OCI-LY3 (cell line): ENCODE measurements at regions not wholly inside any gene's neighbourhood (a gene's known extent, or its start where the extent isn't known, plus 50 kb on each side); places are given as distances from the start of the nearest gene placed in this dataset.

Experiments used
- EZH2phosphoT487 ChIP-seq: fragments of 200-600 bp; shearing (Covaris generic); IDR thresholded peaks from 2 replicates; pipeline ENCODE4 v1.6.1; 2018; ENCODE audit warnings: antibody characterized with exemption, mixed run types, low read depth
- TF ChIP-seq, protein P1 (sequence below): fragments of 200-600, 300-600 bp; sonication (generic); IDR thresholded peaks from 2 replicates; pipeline ENCODE4 v1.5.1; 2014; ENCODE audit warnings: antibody characterized with exemption, low read length, low read depth

GRCh38 chr5:124185716-124186115 lies 560.7 kb downstream of the ZNF608 start:
- TF ChIP-seq, protein P1, sequence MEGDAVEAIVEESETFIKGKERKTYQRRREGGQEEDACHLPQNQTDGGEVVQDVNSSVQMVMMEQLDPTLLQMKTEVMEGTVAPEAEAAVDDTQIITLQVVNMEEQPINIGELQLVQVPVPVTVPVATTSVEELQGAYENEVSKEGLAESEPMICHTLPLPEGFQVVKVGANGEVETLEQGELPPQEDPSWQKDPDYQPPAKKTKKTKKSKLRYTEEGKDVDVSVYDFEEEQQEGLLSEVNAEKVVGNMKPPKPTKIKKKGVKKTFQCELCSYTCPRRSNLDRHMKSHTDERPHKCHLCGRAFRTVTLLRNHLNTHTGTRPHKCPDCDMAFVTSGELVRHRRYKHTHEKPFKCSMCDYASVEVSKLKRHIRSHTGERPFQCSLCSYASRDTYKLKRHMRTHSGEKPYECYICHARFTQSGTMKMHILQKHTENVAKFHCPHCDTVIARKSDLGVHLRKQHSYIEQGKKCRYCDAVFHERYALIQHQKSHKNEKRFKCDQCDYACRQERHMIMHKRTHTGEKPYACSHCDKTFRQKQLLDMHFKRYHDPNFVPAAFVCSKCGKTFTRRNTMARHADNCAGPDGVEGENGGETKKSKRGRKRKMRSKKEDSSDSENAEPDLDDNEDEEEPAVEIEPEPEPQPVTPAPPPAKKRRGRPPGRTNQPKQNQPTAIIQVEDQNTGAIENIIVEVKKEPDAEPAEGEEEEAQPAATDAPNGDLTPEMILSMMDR, result no peak
- no peak for TF ChIP-seq EZH2phosphoT487
